Right lobe of liver (tissue), 4 donors: ENCODE measurements at regions not wholly inside any gene's neighbourhood (a gene's known extent, or its start where the extent isn't known, plus 50 kb on each side); places are given as distances from the start of the nearest gene placed in this dataset.

Experiments used
- CTCF ChIP-seq, 4 donors: fragments of 200-600 bp in 3 of 4; fragments of 450-650 bp in 1 of 4; IDR thresholded peaks; one replicate each; pipeline versions ENCODE4 v1.5.1 to v1.8.0; 2016 to 2022; ENCODE audit warnings: antibody characterized with exemption in 4 of 4, mild to moderate bottlenecking in 2 of 4
- POLR2A ChIP-seq: fragments of 450-650 bp; IDR thresholded peaks from one replicate; pipeline ENCODE4 v1.6.1; 2017; ENCODE audit warnings: antibody characterized with exemption, mild to moderate bottlenecking
- donor health status: DM: no; HTN: no; CAD: no.
- donor health status: DM: no; HTN: no; CAD: no.
- donor health status: DM: no; HTN: yes; CAD: no.

GRCh38 chr4:62644372-62644771 lies 1444.2 kb downstream of the ADGRL3 start:
- TF ChIP-seq CTCF (IDR thresholded peaks at IDR 0.05) (peak; percentile 6 to 20 (median 18)), POLR2A (no peak)
